ENCODE measurements at regions not wholly inside any gene's neighbourhood (a gene's known extent, or its start where the extent isn't known, plus 50 kb on each side); places are given as distances from the start of the nearest gene placed in this dataset.

- Histone ChIP-seq H3K27ac (no peak overlapping the region), H3K4me1 (no peaks in the 10 kb centered on the region), H3K9me3 (no peaks in the 10 kb centered on the region), H3K36me3 (no peaks in the 10 kb centered on the region), H3K4me3 (no peak overlapping the region), H3K27me3 (no peaks in the 10 kb centered on the region)
- no peak for TF ChIP-seq POLR2A (IDR thresholded peaks at IDR 0.05)
- TF ChIP-seq, protein P1, sequence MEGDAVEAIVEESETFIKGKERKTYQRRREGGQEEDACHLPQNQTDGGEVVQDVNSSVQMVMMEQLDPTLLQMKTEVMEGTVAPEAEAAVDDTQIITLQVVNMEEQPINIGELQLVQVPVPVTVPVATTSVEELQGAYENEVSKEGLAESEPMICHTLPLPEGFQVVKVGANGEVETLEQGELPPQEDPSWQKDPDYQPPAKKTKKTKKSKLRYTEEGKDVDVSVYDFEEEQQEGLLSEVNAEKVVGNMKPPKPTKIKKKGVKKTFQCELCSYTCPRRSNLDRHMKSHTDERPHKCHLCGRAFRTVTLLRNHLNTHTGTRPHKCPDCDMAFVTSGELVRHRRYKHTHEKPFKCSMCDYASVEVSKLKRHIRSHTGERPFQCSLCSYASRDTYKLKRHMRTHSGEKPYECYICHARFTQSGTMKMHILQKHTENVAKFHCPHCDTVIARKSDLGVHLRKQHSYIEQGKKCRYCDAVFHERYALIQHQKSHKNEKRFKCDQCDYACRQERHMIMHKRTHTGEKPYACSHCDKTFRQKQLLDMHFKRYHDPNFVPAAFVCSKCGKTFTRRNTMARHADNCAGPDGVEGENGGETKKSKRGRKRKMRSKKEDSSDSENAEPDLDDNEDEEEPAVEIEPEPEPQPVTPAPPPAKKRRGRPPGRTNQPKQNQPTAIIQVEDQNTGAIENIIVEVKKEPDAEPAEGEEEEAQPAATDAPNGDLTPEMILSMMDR (IDR thresholded peaks at IDR 0.05) = no peak
- TF ChIP-seq POLR2AphosphoS5 (IDR thresholded peaks at IDR 0.05; ENCODE audit: insufficient read depth in 1 of 2, low read depth in 1 of 2) = no peak
- no peak for DNase-seq (ENCODE audit: extremely low spot score in 2 of 2)
- intact Hi-C loops (cut with DNase I) = no loop called here
Measured at GRCh38 chr5:116897291-116897690, 322.7 kb upstream of the SEMA6A start.

DNA sequence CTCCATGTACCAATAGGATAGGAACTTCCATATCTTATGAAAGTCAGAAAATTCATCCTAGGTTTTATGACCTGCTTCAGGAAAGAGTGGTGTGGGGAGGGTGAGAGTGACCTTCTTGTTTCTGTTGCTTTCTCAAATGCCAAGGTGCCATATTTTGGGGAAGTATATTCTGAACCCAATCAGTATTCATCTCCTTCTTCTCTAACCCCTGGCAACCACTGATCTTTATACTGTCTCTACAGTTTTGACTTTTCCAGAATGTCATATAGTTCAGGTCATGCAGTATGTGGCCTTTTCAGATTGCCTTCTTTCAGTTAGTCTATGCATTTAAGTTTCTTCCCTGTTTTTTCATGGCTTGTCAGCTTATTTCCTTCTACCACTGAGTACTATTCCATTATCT lies 321.4 kb upstream of the SEMA6A start:
- intact Hi-C loops (cut with DNase I) = no loop called here
- Histone ChIP-seq H3K27me3 (no peaks in the 10 kb centered on the region), H3K27ac (no peak overlapping the region), H3K9me3 (no peaks in the 10 kb centered on the region), H3K4me3 (no peak overlapping the region), H3K4me1 (no peaks in the 10 kb centered on the region), H3K36me3 (no peaks in the 10 kb centered on the region)
- TF ChIP-seq POLR2AphosphoS5 (IDR thresholded peaks at IDR 0.05; ENCODE audit: insufficient read depth in 1 of 2, low read depth in 1 of 2) = no peak
- TF ChIP-seq POLR2A (IDR thresholded peaks at IDR 0.05) = no peak
- TF ChIP-seq, protein P1 (IDR thresholded peaks at IDR 0.05) = no peak
- DNase-seq (ENCODE audit: extremely low spot score in 2 of 2) = no peak

GRCh38 chr5:116892993-116893392 lies 318.4 kb upstream of the SEMA6A start:
- Histone ChIP-seq H3K27me3 (no peaks in the 10 kb centered on the region), H3K4me3 (no peak overlapping the region), H3K4me1 (no peaks in the 10 kb centered on the region), H3K36me3 (no peaks in the 10 kb centered on the region), H3K27ac (no peak overlapping the region), H3K9me3 (no peaks in the 10 kb centered on the region)
- DNase-seq (ENCODE audit: extremely low spot score in 2 of 2) = no peak
- intact Hi-C loops (cut with DNase I) = no loop called here
- no peak for TF ChIP-seq POLR2A (IDR thresholded peaks at IDR 0.05)
- TF ChIP-seq POLR2AphosphoS5 (IDR thresholded peaks at IDR 0.05; ENCODE audit: insufficient read depth in 1 of 2, low read depth in 1 of 2) = no peak
- TF ChIP-seq, protein P1 (IDR thresholded peaks at IDR 0.05) = no peak

GRCh38 chr5:116887104-116887503 lies 312.5 kb upstream of the SEMA6A start:
- Histone ChIP-seq H3K27ac (no peak overlapping the region), H3K36me3 (no peaks in the 10 kb centered on the region), H3K9me3 (no peaks in the 10 kb centered on the region), H3K4me1 (no peaks in the 10 kb centered on the region), H3K4me3 (no peak overlapping the region), H3K27me3 (no peaks in the 10 kb centered on the region)
- no peak for TF ChIP-seq POLR2A (IDR thresholded peaks at IDR 0.05)
- TF ChIP-seq, protein P1 (IDR thresholded peaks at IDR 0.05) = no peak
- intact Hi-C loops (cut with DNase I) = no loop called here
- DNase-seq (ENCODE audit: extremely low spot score in 2 of 2) = no peak

DNA sequence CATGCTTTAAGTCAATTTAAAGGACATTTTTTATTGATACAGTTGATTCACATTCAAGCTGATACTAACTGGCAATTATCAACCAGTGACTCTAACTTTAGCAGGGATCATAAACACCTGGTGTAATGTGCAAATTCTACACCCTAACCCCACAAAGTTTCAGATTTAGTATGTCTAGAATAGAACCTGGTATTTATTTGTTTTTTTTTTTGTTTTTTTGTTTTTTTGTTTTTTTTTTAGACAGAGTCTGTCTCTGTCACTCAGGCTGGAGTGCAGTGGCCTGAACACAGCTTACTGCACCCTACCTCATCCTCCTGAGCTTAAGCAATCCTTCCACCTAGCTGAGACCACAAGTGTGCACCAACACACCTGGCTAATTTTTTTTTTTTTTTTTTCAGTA lies 311.2 kb upstream of the SEMA6A start:
- no peak for DNase-seq (ENCODE audit: extremely low spot score in 2 of 2)
- no peaks in the 10 kb centered on the region for H3K4me1 ChIP-seq
- H3K27ac ChIP-seq = no peak overlapping the region
- TF ChIP-seq POLR2AphosphoS5 (IDR thresholded peaks at IDR 0.05; ENCODE audit: insufficient read depth in 1 of 2, low read depth in 1 of 2) = no peak
- no peak for TF ChIP-seq POLR2A (IDR thresholded peaks at IDR 0.05)
- no peaks in the 10 kb centered on the region for H3K9me3 ChIP-seq
- no peaks in the 10 kb centered on the region for H3K36me3 ChIP-seq
- intact Hi-C loops (cut with DNase I) = no loop called here
- no peak overlapping the region for H3K4me3 ChIP-seq
- H3K27me3 ChIP-seq = no peaks in the 10 kb centered on the region

DNA sequence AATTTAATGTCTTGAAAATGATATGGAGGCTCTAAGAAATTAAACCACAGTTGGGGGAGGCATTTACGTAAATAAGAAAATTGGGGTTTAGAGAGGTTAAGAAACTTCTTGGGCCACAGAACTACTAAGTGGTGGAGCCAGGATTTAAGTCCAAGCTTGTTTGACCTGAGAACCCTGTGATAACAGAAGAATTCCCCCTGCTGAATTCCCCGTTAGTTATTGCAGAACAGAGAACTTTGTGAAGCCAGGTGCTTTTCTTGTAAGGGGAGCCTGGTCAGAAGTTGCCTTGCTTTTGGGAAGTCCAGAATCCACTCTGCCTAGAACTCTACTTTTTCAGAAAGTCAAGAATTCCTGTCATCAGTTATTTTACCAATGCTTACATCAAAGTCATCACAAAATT lies 309.3 kb upstream of the SEMA6A start:
- Histone ChIP-seq H3K4me3 (no peak overlapping the region), H3K36me3 (no peaks in the 10 kb centered on the region), H3K27me3 (no peaks in the 10 kb centered on the region), H3K9me3 (no peaks in the 10 kb centered on the region), H3K4me1 (no peaks in the 10 kb centered on the region), H3K27ac (no peak overlapping the region)
- TF ChIP-seq, protein P1 (IDR thresholded peaks at IDR 0.05) = no peak
- TF ChIP-seq POLR2AphosphoS5 (IDR thresholded peaks at IDR 0.05; ENCODE audit: insufficient read depth in 1 of 2, low read depth in 1 of 2) (no peak), POLR2A (IDR thresholded peaks at IDR 0.05) (no peak)
- no peak for DNase-seq (ENCODE audit: extremely low spot score in 2 of 2)
- intact Hi-C loops (cut with DNase I) = no loop called here

Data from vagina (tissue), 2 donors.